Chondrocyte (in vitro differentiated cells): ENCODE measurements at regions not wholly inside any gene's neighbourhood (a gene's known extent, or its start where the extent isn't known, plus 50 kb on each side); places are given as distances from the start of the nearest gene placed in this dataset.

Source experiments
- DNase-seq: peaks from one replicate; pipeline ENCODE4 v3.0.0; 2021; ENCODE audit warnings: mixed read lengths, low spot score
- H3K27ac Mint-ChIP-seq: one replicate; pipeline ENCODE4 v1.8.0; 2021; ENCODE audit warnings: mild to moderate bottlenecking, moderate library complexity, mixed read lengths; ENCODE audit not compliant: unreplicated experiment
- H3K27me3 Mint-ChIP-seq: 2 replicates; pipeline ENCODE4 v1.8.0; 2021; ENCODE audit warnings: low read depth, mixed read lengths
- H3K36me3 Mint-ChIP-seq: 2 replicates; pipeline ENCODE4 v1.8.0; 2021; ENCODE audit warnings: low read depth, mixed read lengths
- H3K4me1 Mint-ChIP-seq: 2 replicates; pipeline ENCODE4 v1.8.0; 2021; ENCODE audit warnings: low read depth, mild to moderate bottlenecking, mixed read lengths
- H3K4me3 Mint-ChIP-seq: one replicate; pipeline ENCODE4 v1.8.0; 2021; ENCODE audit warnings: mild to moderate bottlenecking, moderate library complexity, mixed read lengths; ENCODE audit not compliant: unreplicated experiment
- H3K9me3 Mint-ChIP-seq: 2 replicates; pipeline ENCODE4 v1.8.0; 2021; ENCODE audit warnings: low read depth, mixed read lengths
- CTCF ChIP-seq: fragments of 200-600 bp; sonication (generic); IDR thresholded peaks from 2 replicates; pipeline ENCODE4 v1.5.0; 2021; ENCODE audit warnings: antibody characterized with exemption, mild to moderate bottlenecking, moderate library complexity

GRCh38 chr10:58942724-58943123 is 233.7 kb upstream of the PHYHIPL start:
- no peak for TF ChIP-seq CTCF
- no peaks in the 10 kb centered on the region for H3K36me3 Mint-ChIP-seq
- H3K27me3 Mint-ChIP-seq, result no peaks in the 10 kb centered on the region
- no peak overlapping the region for H3K27ac Mint-ChIP-seq
- no peak overlapping the region for H3K4me3 Mint-ChIP-seq
- H3K9me3 Mint-ChIP-seq, result peaks cover 9% of the 10 kb centered on the region
- H3K4me1 Mint-ChIP-seq, result peaks cover 11% of the 10 kb centered on the region
- no peak for DNase-seq

- H3K4me3 Mint-ChIP-seq, result no peak overlapping the region
- H3K27me3 Mint-ChIP-seq, result no peaks in the 10 kb centered on the region
- no peak overlapping the region for H3K27ac Mint-ChIP-seq
- TF ChIP-seq CTCF, result no peak
- DNase-seq, result no peak
- no peaks in the 10 kb centered on the region for H3K36me3 Mint-ChIP-seq
- H3K4me1 Mint-ChIP-seq, result peaks cover 11% of the 10 kb centered on the region
- H3K9me3 Mint-ChIP-seq, result peaks cover 9% of the 10 kb centered on the region
Measured at GRCh38 chr10:58943256-58943890, 233.1 kb upstream of the PHYHIPL start.

GRCh38 chr10:58943960-58944359 is 232.5 kb upstream of the PHYHIPL start:
- no peak overlapping the region for H3K27ac Mint-ChIP-seq
- no peak for TF ChIP-seq CTCF

GRCh38 chr10:58948303-58948702 is 228.1 kb upstream of the PHYHIPL start:
- TF ChIP-seq CTCF, result no peak
- DNase-seq, result no peak
- H3K4me3 Mint-ChIP-seq, result no peak overlapping the region
- H3K27ac Mint-ChIP-seq, result no peak overlapping the region
- H3K4me1 Mint-ChIP-seq, result peaks cover 19% of the 10 kb centered on the region
- H3K27me3 Mint-ChIP-seq, result no peaks in the 10 kb centered on the region
- no peaks in the 10 kb centered on the region for H3K36me3 Mint-ChIP-seq
- peaks cover 8% of the 10 kb centered on the region for H3K9me3 Mint-ChIP-seq

More at GRCh38 chr10:58943960-58944359, 232.5 kb upstream of the PHYHIPL start:
- no peak for DNase-seq
- no peak overlapping the region for H3K4me3 Mint-ChIP-seq
- peaks cover 9% of the 10 kb centered on the region for H3K9me3 Mint-ChIP-seq
- H3K27me3 Mint-ChIP-seq, result no peaks in the 10 kb centered on the region
- H3K36me3 Mint-ChIP-seq, result no peaks in the 10 kb centered on the region
- peaks cover 11% of the 10 kb centered on the region for H3K4me1 Mint-ChIP-seq

GRCh38 chr10:58950618-58951017 is 225.8 kb upstream of the PHYHIPL start:
- Mint-ChIP-seq H3K27ac (no peak overlapping the region), H3K36me3 (no peaks in the 10 kb centered on the region), H3K4me1 (peaks cover 13% of the 10 kb centered on the region), H3K27me3 (no peaks in the 10 kb centered on the region), H3K4me3 (no peak overlapping the region), H3K9me3 (peaks cover 3% of the 10 kb centered on the region)
- TF ChIP-seq CTCF, result no peak
- DNase-seq, result no peak
